A673 (cell line): ENCODE measurements at regions not wholly inside any gene's neighbourhood (a gene's known extent, or its start where the extent isn't known, plus 50 kb on each side); places are given as distances from the start of the nearest gene placed in this dataset.

Source experiments
- EZH2 ChIP-seq: fragments of 200-600 bp; sonication (generic); IDR thresholded peaks from 2 replicates; pipeline ENCODE4 v1.6.1; 2017; ENCODE audit warnings: borderline replicate concordance, low read depth, mild to moderate bottlenecking, mixed read lengths, antibody characterized with exemption, low read length; ENCODE audit not compliant: poor library complexity, severe bottlenecking
- TF ChIP-seq, protein P1 (sequence below): fragments of 300-800, 200-600 bp; sonication (generic); conservative IDR thresholded peaks from 2 replicates; pipeline ENCODE4 v1.5.1; 2017; ENCODE audit warnings: low read depth, mild to moderate bottlenecking, antibody characterized with exemption, low read length, moderate library complexity, mixed read lengths

DNA sequence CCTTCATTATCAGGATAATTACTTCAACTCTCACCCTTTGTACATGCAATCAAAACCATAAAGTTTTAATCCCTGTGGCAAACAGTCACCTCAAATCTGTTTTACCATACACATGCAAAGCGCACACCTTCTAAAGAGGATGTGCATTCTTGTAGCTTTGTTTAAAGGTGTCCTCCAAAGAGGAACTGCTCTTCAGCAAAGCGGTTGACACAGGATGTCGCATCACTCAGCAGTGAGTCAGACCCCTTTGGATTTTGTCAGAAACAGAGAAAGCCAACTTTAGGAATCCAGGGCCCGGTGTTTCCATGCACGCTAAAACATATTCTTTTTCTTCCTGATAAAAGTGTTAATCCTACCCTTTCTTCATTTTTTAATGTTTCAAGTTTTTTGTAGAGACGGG, 268.3 kb upstream of the ARID1B start:
- TF ChIP-seq, protein P1, sequence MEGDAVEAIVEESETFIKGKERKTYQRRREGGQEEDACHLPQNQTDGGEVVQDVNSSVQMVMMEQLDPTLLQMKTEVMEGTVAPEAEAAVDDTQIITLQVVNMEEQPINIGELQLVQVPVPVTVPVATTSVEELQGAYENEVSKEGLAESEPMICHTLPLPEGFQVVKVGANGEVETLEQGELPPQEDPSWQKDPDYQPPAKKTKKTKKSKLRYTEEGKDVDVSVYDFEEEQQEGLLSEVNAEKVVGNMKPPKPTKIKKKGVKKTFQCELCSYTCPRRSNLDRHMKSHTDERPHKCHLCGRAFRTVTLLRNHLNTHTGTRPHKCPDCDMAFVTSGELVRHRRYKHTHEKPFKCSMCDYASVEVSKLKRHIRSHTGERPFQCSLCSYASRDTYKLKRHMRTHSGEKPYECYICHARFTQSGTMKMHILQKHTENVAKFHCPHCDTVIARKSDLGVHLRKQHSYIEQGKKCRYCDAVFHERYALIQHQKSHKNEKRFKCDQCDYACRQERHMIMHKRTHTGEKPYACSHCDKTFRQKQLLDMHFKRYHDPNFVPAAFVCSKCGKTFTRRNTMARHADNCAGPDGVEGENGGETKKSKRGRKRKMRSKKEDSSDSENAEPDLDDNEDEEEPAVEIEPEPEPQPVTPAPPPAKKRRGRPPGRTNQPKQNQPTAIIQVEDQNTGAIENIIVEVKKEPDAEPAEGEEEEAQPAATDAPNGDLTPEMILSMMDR, result no peak
- TF ChIP-seq EZH2, result no peak
